ENCODE measurements at regions not wholly inside any gene's neighbourhood (a gene's known extent, or its start where the extent isn't known, plus 50 kb on each side); places are given as distances from the start of the nearest gene placed in this dataset.

- TF ChIP-seq CTCF (IDR thresholded peaks at IDR 0.05; ENCODE audit: low read depth, low read length) = no peak
- no peak for TF ChIP-seq MYC (IDR thresholded peaks at IDR 0.05; ENCODE audit: low read depth, low read length)
- no peak for TF ChIP-seq MAX (IDR thresholded peaks at IDR 0.05; ENCODE audit: low read depth, low read length)
- no peak for TF ChIP-seq POLR2A (IDR thresholded peaks at IDR 0.05; ENCODE audit: extremely low read depth, insufficient read length)
- no peak for DNase-seq (ENCODE audit: low read depth)
- no peak overlapping the region for H3K4me3 ChIP-seq (ENCODE audit: low read depth, low read length)
These were observed 105.9 kb upstream of the SH3BP4 start for GRCh38 chr2:234845602-234846590.

- no peak overlapping the region for H3K4me3 ChIP-seq (ENCODE audit: low read depth, low read length)
- DNase-seq (ENCODE audit: low read depth) = no peak
- TF ChIP-seq MYC (IDR thresholded peaks at IDR 0.05; ENCODE audit: low read depth, low read length) (no peak), CTCF (IDR thresholded peaks at IDR 0.05; ENCODE audit: low read depth, low read length) (no peak), POLR2A (IDR thresholded peaks at IDR 0.05; ENCODE audit: extremely low read depth, insufficient read length) (no peak), MAX (IDR thresholded peaks at IDR 0.05; ENCODE audit: low read depth, low read length) (no peak)
These were observed 108.4 kb upstream of the SH3BP4 start for GRCh38 chr2:234843411-234843810.

- H3K4me3 ChIP-seq (ENCODE audit: low read depth, low read length) = no peak overlapping the region
- no peak for DNase-seq (ENCODE audit: low read depth)
- TF ChIP-seq MYC (IDR thresholded peaks at IDR 0.05; ENCODE audit: low read depth, low read length) = no peak
- no peak for TF ChIP-seq CTCF (IDR thresholded peaks at IDR 0.05; ENCODE audit: low read depth, low read length)
- no peak for TF ChIP-seq POLR2A (IDR thresholded peaks at IDR 0.05; ENCODE audit: extremely low read depth, insufficient read length)
- no peak for TF ChIP-seq MAX (IDR thresholded peaks at IDR 0.05; ENCODE audit: low read depth, low read length)
These were observed 109.1 kb upstream of the SH3BP4 start for GRCh38 chr2:234842753-234843152.

GRCh38 chr2:234841321-234842015, 110.3 kb upstream of the SH3BP4 start:
- H3K4me3 ChIP-seq (ENCODE audit: low read depth, low read length) = no peak overlapping the region
- DNase-seq (ENCODE audit: low read depth) = no peak
- no peak for TF ChIP-seq CTCF (IDR thresholded peaks at IDR 0.05; ENCODE audit: low read depth, low read length)
- no peak for TF ChIP-seq POLR2A (IDR thresholded peaks at IDR 0.05; ENCODE audit: extremely low read depth, insufficient read length)
- TF ChIP-seq MYC (IDR thresholded peaks at IDR 0.05; ENCODE audit: low read depth, low read length) = no peak
- no peak for TF ChIP-seq MAX (IDR thresholded peaks at IDR 0.05; ENCODE audit: low read depth, low read length)

- no peak overlapping the region for H3K4me3 ChIP-seq (ENCODE audit: low read depth, low read length)
- no peak for TF ChIP-seq MYC (IDR thresholded peaks at IDR 0.05; ENCODE audit: low read depth, low read length)
- no peak for TF ChIP-seq MAX (IDR thresholded peaks at IDR 0.05; ENCODE audit: low read depth, low read length)
- TF ChIP-seq POLR2A (IDR thresholded peaks at IDR 0.05; ENCODE audit: extremely low read depth, insufficient read length) = no peak
- TF ChIP-seq CTCF (IDR thresholded peaks at IDR 0.05; ENCODE audit: low read depth, low read length) = no peak
- DNase-seq (ENCODE audit: low read depth) = no peak
These were observed 111.5 kb upstream of the SH3BP4 start for GRCh38 chr2:234840336-234840735.
